ENCODE measurements at regions not wholly inside any gene's neighbourhood (a gene's known extent, or its start where the extent isn't known, plus 50 kb on each side); places are given as distances from the start of the nearest gene placed in this dataset.

- TF ChIP-seq CTCF (IDR thresholded peaks at IDR 0.05) (no peak), POLR2AphosphoS5 (IDR thresholded peaks at IDR 0.05; ENCODE audit: insufficient read depth in 1 of 2, low read depth in 1 of 2) (no peak), POLR2A (IDR thresholded peaks at IDR 0.05) (no peak)
Measured at GRCh38 chr14:22213120-22213519, 375.9 kb downstream of the DAD1 start.

Measured in vagina (tissue), 2 donors.